ENCODE measurements at regions not wholly inside any gene's neighbourhood (a gene's known extent, or its start where the extent isn't known, plus 50 kb on each side); places are given as distances from the start of the nearest gene placed in this dataset.

DNA sequence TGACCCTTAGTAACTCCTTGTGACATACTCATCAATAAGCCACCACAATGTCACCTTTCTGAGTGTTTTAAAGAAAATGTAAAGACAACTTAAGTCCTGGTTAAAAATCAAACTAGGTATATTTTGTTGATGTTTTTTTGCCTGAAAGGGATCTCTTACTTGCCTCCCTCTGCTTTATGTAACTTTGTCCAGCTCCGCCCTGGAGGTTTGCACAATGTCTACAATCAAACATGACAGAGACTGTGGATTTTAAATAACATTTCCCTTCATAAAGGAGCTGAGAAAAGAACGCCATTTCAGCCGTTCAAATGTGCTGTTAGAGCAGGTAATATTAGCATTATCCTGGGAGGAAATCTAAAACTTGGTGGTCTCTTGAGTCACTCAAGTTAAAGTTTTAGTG is 613.9 kb downstream of the SOX5 start:
- Histone ChIP-seq H4K20me1 (ENCODE audit: control insufficient read depth, insufficient read depth, low read length, poor library complexity, severe bottlenecking) (no peaks in the 10 kb centered on the region), H3K4me1 (ENCODE audit: control insufficient read depth in 2 of 2, insufficient read depth in 2 of 2, low read length in 2 of 2) (no peaks in the 10 kb centered on the region), H3K4me3 (ENCODE audit: control extremely low read depth in 1 of 5, extremely low read depth in 1 of 5, insufficient read depth in 1 of 5, low read depth in 2 of 5, low read length in 4 of 5) (no peak overlapping the region), H3K27me3 (replicated peaks in 1 of 4; ENCODE audit: control extremely low read depth in 1 of 4, control insufficient read depth in 3 of 4, insufficient read depth in 4 of 4, low read length in 3 of 4) (no peaks in the 10 kb centered on the region), H3K36me3 (replicated peaks in 1 of 2; ENCODE audit: control extremely low read depth in 1 of 2, control insufficient read depth in 1 of 2, extremely low read depth in 1 of 2, insufficient read depth in 2 of 2, low read length in 1 of 2) (no peaks in the 10 kb centered on the region), H3K9ac (ENCODE audit: low read length) (no peak overlapping the region), H3K27ac (ENCODE audit: low read length in 2 of 2) (no peak overlapping the region), H3K79me2 (ENCODE audit: control insufficient read depth, insufficient read depth, low read length) (no peaks in the 10 kb centered on the region), H3K9me3 (ENCODE audit: control extremely low read depth in 1 of 3, control insufficient read depth in 2 of 3, insufficient read depth in 1 of 3, low read length in 2 of 3) (no peaks in the 10 kb centered on the region), H3K4me2 (replicated peaks; ENCODE audit: low read depth, low read length, poor library complexity, severe bottlenecking) (no peak overlapping the region), H2AFZ (ENCODE audit: insufficient read depth, low read depth, low read length, poor library complexity, severe bottlenecking) (no peak overlapping the region)
- ATAC-seq (ENCODE audit: low read depth), result no peak
- Mint-ChIP-seq H3K27me3 (no peaks in the 10 kb centered on the region), H3K27ac (no peak overlapping the region), H3K4me1 (no peaks in the 10 kb centered on the region), H3K4me3 (no peak overlapping the region), H3K9me3 (ENCODE audit: insufficient read depth) (no peaks in the 10 kb centered on the region)
- POLR2A ChIA-PET, result no interaction called here
- no peak for TF ChIP-seq EZH2 (IDR thresholded peaks at IDR 0.05; ENCODE audit: borderline replicate concordance, insufficient read depth, low read depth, low read length, poor library complexity, severe bottlenecking)
- TF ChIP-seq, protein P1, sequence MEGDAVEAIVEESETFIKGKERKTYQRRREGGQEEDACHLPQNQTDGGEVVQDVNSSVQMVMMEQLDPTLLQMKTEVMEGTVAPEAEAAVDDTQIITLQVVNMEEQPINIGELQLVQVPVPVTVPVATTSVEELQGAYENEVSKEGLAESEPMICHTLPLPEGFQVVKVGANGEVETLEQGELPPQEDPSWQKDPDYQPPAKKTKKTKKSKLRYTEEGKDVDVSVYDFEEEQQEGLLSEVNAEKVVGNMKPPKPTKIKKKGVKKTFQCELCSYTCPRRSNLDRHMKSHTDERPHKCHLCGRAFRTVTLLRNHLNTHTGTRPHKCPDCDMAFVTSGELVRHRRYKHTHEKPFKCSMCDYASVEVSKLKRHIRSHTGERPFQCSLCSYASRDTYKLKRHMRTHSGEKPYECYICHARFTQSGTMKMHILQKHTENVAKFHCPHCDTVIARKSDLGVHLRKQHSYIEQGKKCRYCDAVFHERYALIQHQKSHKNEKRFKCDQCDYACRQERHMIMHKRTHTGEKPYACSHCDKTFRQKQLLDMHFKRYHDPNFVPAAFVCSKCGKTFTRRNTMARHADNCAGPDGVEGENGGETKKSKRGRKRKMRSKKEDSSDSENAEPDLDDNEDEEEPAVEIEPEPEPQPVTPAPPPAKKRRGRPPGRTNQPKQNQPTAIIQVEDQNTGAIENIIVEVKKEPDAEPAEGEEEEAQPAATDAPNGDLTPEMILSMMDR (IDR thresholded peaks at IDR 0.05), result no peak
- WGBS (ENCODE audit: insufficient coverage), result no CpG with 5 or more reads among the region's 3 CpGs
- intact Hi-C loops (cut with micrococcal nuclease), result no loop called here
- no peak for DNase-seq
- CTCF ChIA-PET, result no interaction called here

DNA sequence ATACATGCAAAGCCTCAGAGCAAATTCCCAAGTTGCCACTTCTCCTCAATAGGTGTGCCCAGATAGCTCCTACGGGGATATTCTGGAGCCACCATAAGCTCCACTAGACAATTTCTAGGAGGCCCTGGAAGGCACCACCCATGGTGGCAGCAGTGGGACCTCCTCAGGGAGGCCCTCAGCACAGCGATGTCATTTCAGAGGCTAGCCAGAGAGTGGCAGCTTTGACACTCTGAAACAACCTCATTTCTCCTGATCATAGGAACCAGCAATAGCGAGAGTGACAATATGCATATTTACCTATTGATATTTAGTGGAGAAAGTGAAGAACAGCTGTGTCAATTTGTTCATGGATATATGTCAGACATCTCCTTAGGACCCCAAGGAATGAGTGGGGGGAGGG is 612.3 kb downstream of the SOX5 start:
- DNase-seq (no peak), ATAC-seq (ENCODE audit: low read depth) (no peak)
- H3K79me2 ChIP-seq (ENCODE audit: control insufficient read depth, insufficient read depth, low read length), result no peaks in the 10 kb centered on the region
- no peaks in the 10 kb centered on the region for H3K9me3 ChIP-seq (ENCODE audit: control extremely low read depth in 1 of 3, control insufficient read depth in 2 of 3, insufficient read depth in 1 of 3, low read length in 2 of 3)
- H3K4me3 ChIP-seq (ENCODE audit: control extremely low read depth in 1 of 5, extremely low read depth in 1 of 5, insufficient read depth in 1 of 5, low read depth in 2 of 5, low read length in 4 of 5), result no peak overlapping the region
- no peak overlapping the region for H3K9ac ChIP-seq (ENCODE audit: low read length)
- 75% methylated on average over 2 of the region's 3 CpGs for WGBS (ENCODE audit: insufficient coverage)
- H4K20me1 ChIP-seq (ENCODE audit: control insufficient read depth, insufficient read depth, low read length, poor library complexity, severe bottlenecking), result no peaks in the 10 kb centered on the region
- H3K36me3 ChIP-seq (replicated peaks in 1 of 2; ENCODE audit: control extremely low read depth in 1 of 2, control insufficient read depth in 1 of 2, extremely low read depth in 1 of 2, insufficient read depth in 2 of 2, low read length in 1 of 2), result no peaks in the 10 kb centered on the region
- H3K27me3 ChIP-seq (replicated peaks in 1 of 4; ENCODE audit: control extremely low read depth in 1 of 4, control insufficient read depth in 3 of 4, insufficient read depth in 4 of 4, low read length in 3 of 4), result no peaks in the 10 kb centered on the region
- H3K9me3 Mint-ChIP-seq (ENCODE audit: insufficient read depth), result no peaks in the 10 kb centered on the region
- H2AFZ ChIP-seq (ENCODE audit: insufficient read depth, low read depth, low read length, poor library complexity, severe bottlenecking), result no peak overlapping the region
- ChIA-PET CTCF (no interaction called here), POLR2A (no interaction called here)
- no peaks in the 10 kb centered on the region for H3K4me1 ChIP-seq (ENCODE audit: control insufficient read depth in 2 of 2, insufficient read depth in 2 of 2, low read length in 2 of 2)
- no peak overlapping the region for H3K4me3 Mint-ChIP-seq
- H3K27ac ChIP-seq (ENCODE audit: low read length in 2 of 2), result no peak overlapping the region
- TF ChIP-seq, protein P1 (IDR thresholded peaks at IDR 0.05), result no peak
- TF ChIP-seq EZH2 (IDR thresholded peaks at IDR 0.05; ENCODE audit: borderline replicate concordance, insufficient read depth, low read depth, low read length, poor library complexity, severe bottlenecking), result no peak
- H3K27ac Mint-ChIP-seq, result no peak overlapping the region
- intact Hi-C loops (cut with micrococcal nuclease), result no loop called here
- no peak overlapping the region for H3K4me2 ChIP-seq (replicated peaks; ENCODE audit: low read depth, low read length, poor library complexity, severe bottlenecking)
- H3K4me1 Mint-ChIP-seq, result no peaks in the 10 kb centered on the region
- no peaks in the 10 kb centered on the region for H3K27me3 Mint-ChIP-seq

Data from B cell (primary cell).